ENCODE measurements at regions not wholly inside any gene's neighbourhood (a gene's known extent, or its start where the extent isn't known, plus 50 kb on each side); places are given as distances from the start of the nearest gene placed in this dataset.

GRCh38 chrX:43148305-43148704 lies 370.3 kb upstream of the PPP1R2C start:
- Histone ChIP-seq H3K27me3 (ENCODE audit: low read length) (no peaks in the 10 kb centered on the region), H3K79me2 (ENCODE audit: low read length) (no peaks in the 10 kb centered on the region), H2AFZ (ENCODE audit: low read length) (no peak overlapping the region), H3K4me3 (ENCODE audit: low read length) (no peak overlapping the region), H3K4me1 (ENCODE audit: low read length) (no peaks in the 10 kb centered on the region), H3K4me2 (ENCODE audit: low read depth, low read length, poor library complexity, severe bottlenecking) (no peak overlapping the region), H3K27ac (ENCODE audit: low read length) (no peak overlapping the region), H3K9me2 (replicated peaks; ENCODE audit: insufficient read depth, low read length) (no peaks in the 10 kb centered on the region), H3K9me3 (ENCODE audit: low read length) (peaks cover 28% of the 10 kb centered on the region), H4K20me1 (ENCODE audit: insufficient read depth, low read depth, low read length) (no peaks in the 10 kb centered on the region), H3K9ac (ENCODE audit: low read length) (no peak overlapping the region), H3K36me3 (ENCODE audit: insufficient read depth, low read length) (no peaks in the 10 kb centered on the region)
- DNase-seq = no peak

GRCh38 chrX:43165343-43165920 lies 387.5 kb upstream of the PPP1R2C start:
- Histone ChIP-seq H3K36me3 (ENCODE audit: insufficient read depth, low read length) (no peaks in the 10 kb centered on the region), H3K9me3 (ENCODE audit: low read length) (peaks cover 20% of the 10 kb centered on the region)
- DNase-seq = no peak

GRCh38 chrX:43166874-43167273 lies 388.9 kb upstream of the PPP1R2C start:
- no peak for DNase-seq
- no peaks in the 10 kb centered on the region for H3K79me2 ChIP-seq (ENCODE audit: low read length)
- no peaks in the 10 kb centered on the region for H3K9me2 ChIP-seq (replicated peaks; ENCODE audit: insufficient read depth, low read length)
- no peak overlapping the region for H3K4me2 ChIP-seq (ENCODE audit: low read depth, low read length, poor library complexity, severe bottlenecking)
- no peaks in the 10 kb centered on the region for H4K20me1 ChIP-seq (ENCODE audit: insufficient read depth, low read depth, low read length)
- no peak overlapping the region for H3K9ac ChIP-seq (ENCODE audit: low read length)
- H3K4me1 ChIP-seq (ENCODE audit: low read length) = no peaks in the 10 kb centered on the region
- H3K36me3 ChIP-seq (ENCODE audit: insufficient read depth, low read length) = no peaks in the 10 kb centered on the region
- no peak overlapping the region for H3K4me3 ChIP-seq (ENCODE audit: low read length)
- no peaks in the 10 kb centered on the region for H3K27me3 ChIP-seq (ENCODE audit: low read length)
- H3K9me3 ChIP-seq (ENCODE audit: low read length) = peaks cover 19% of the 10 kb centered on the region
- no peak overlapping the region for H3K27ac ChIP-seq (ENCODE audit: low read length)
- no peak overlapping the region for H2AFZ ChIP-seq (ENCODE audit: low read length)

More at GRCh38 chrX:43165343-43165920, 387.5 kb upstream of the PPP1R2C start:
- H2AFZ ChIP-seq (ENCODE audit: low read length) = no peak overlapping the region
- H3K27me3 ChIP-seq (ENCODE audit: low read length) = no peaks in the 10 kb centered on the region
- no peak overlapping the region for H3K27ac ChIP-seq (ENCODE audit: low read length)
- H4K20me1 ChIP-seq (ENCODE audit: insufficient read depth, low read depth, low read length) = no peaks in the 10 kb centered on the region
- H3K4me3 ChIP-seq (ENCODE audit: low read length) = no peak overlapping the region
- no peak overlapping the region for H3K9ac ChIP-seq (ENCODE audit: low read length)
- H3K4me2 ChIP-seq (ENCODE audit: low read depth, low read length, poor library complexity, severe bottlenecking) = no peak overlapping the region
- H3K9me2 ChIP-seq (replicated peaks; ENCODE audit: insufficient read depth, low read length) = no peaks in the 10 kb centered on the region
- H3K4me1 ChIP-seq (ENCODE audit: low read length) = no peaks in the 10 kb centered on the region
- H3K79me2 ChIP-seq (ENCODE audit: low read length) = no peaks in the 10 kb centered on the region

- Histone ChIP-seq H2AFZ (ENCODE audit: low read length) (no peak overlapping the region), H3K9me3 (ENCODE audit: low read length) (peaks cover 10% of the 10 kb centered on the region), H3K4me3 (ENCODE audit: low read length) (no peak overlapping the region), H3K27ac (ENCODE audit: low read length) (no peak overlapping the region), H3K9me2 (replicated peaks; ENCODE audit: insufficient read depth, low read length) (no peaks in the 10 kb centered on the region), H3K79me2 (ENCODE audit: low read length) (no peaks in the 10 kb centered on the region), H3K4me2 (ENCODE audit: low read depth, low read length, poor library complexity, severe bottlenecking) (no peak overlapping the region), H3K36me3 (ENCODE audit: insufficient read depth, low read length) (no peaks in the 10 kb centered on the region), H3K27me3 (ENCODE audit: low read length) (no peaks in the 10 kb centered on the region), H3K9ac (ENCODE audit: low read length) (no peak overlapping the region), H3K4me1 (ENCODE audit: low read length) (no peaks in the 10 kb centered on the region), H4K20me1 (ENCODE audit: insufficient read depth, low read depth, low read length) (no peaks in the 10 kb centered on the region)
- no peak for DNase-seq
Observed at GRCh38 chrX:43175434-43175833, 397.5 kb upstream of the PPP1R2C start.

- H3K36me3 ChIP-seq (ENCODE audit: insufficient read depth, low read length) = no peaks in the 10 kb centered on the region
- no peak overlapping the region for H3K4me2 ChIP-seq (ENCODE audit: low read depth, low read length, poor library complexity, severe bottlenecking)
- H3K9ac ChIP-seq (ENCODE audit: low read length) = no peak overlapping the region
- H3K9me3 ChIP-seq (ENCODE audit: low read length) = peaks cover 11% of the 10 kb centered on the region
- DNase-seq = no peak
- no peak overlapping the region for H3K4me3 ChIP-seq (ENCODE audit: low read length)
- no peaks in the 10 kb centered on the region for H3K27me3 ChIP-seq (ENCODE audit: low read length)
- H3K4me1 ChIP-seq (ENCODE audit: low read length) = no peaks in the 10 kb centered on the region
- no peaks in the 10 kb centered on the region for H3K79me2 ChIP-seq (ENCODE audit: low read length)
- no peak overlapping the region for H3K27ac ChIP-seq (ENCODE audit: low read length)
- no peak overlapping the region for H2AFZ ChIP-seq (ENCODE audit: low read length)
- H4K20me1 ChIP-seq (ENCODE audit: insufficient read depth, low read depth, low read length) = no peaks in the 10 kb centered on the region
- no peaks in the 10 kb centered on the region for H3K9me2 ChIP-seq (replicated peaks; ENCODE audit: insufficient read depth, low read length)
Observed at GRCh38 chrX:43176686-43177085, 398.7 kb upstream of the PPP1R2C start.

GRCh38 chrX:43188296-43188695 lies 410.3 kb upstream of the PPP1R2C start:
- Histone ChIP-seq H3K27ac (ENCODE audit: low read length) (no peak overlapping the region), H3K9ac (ENCODE audit: low read length) (no peak overlapping the region)
- DNase-seq = no peak

GRCh38 chrX:43211570-43211969 lies 433.6 kb upstream of the PPP1R2C start:
- Histone ChIP-seq H3K36me3 (ENCODE audit: insufficient read depth, low read length) (no peaks in the 10 kb centered on the region), H3K4me3 (ENCODE audit: low read length) (no peak overlapping the region), H4K20me1 (ENCODE audit: insufficient read depth, low read depth, low read length) (no peaks in the 10 kb centered on the region), H2AFZ (ENCODE audit: low read length) (no peak overlapping the region), H3K4me1 (ENCODE audit: low read length) (no peaks in the 10 kb centered on the region), H3K9me3 (ENCODE audit: low read length) (peaks cover 35% of the 10 kb centered on the region), H3K27ac (ENCODE audit: low read length) (no peak overlapping the region), H3K27me3 (ENCODE audit: low read length) (no peaks in the 10 kb centered on the region), H3K79me2 (ENCODE audit: low read length) (no peaks in the 10 kb centered on the region), H3K9me2 (replicated peaks; ENCODE audit: insufficient read depth, low read length) (no peaks in the 10 kb centered on the region), H3K9ac (ENCODE audit: low read length) (no peak overlapping the region), H3K4me2 (ENCODE audit: low read depth, low read length, poor library complexity, severe bottlenecking) (no peak overlapping the region)
- DNase-seq = no peak

More at GRCh38 chrX:43188296-43188695, 410.3 kb upstream of the PPP1R2C start:
- Histone ChIP-seq H3K4me3 (ENCODE audit: low read length) (no peak overlapping the region), H3K4me1 (ENCODE audit: low read length) (no peaks in the 10 kb centered on the region), H3K27me3 (ENCODE audit: low read length) (no peaks in the 10 kb centered on the region), H2AFZ (ENCODE audit: low read length) (no peak overlapping the region), H3K79me2 (ENCODE audit: low read length) (no peaks in the 10 kb centered on the region), H4K20me1 (ENCODE audit: insufficient read depth, low read depth, low read length) (no peaks in the 10 kb centered on the region), H3K4me2 (ENCODE audit: low read depth, low read length, poor library complexity, severe bottlenecking) (no peak overlapping the region), H3K9me2 (replicated peaks; ENCODE audit: insufficient read depth, low read length) (no peaks in the 10 kb centered on the region), H3K36me3 (ENCODE audit: insufficient read depth, low read length) (no peaks in the 10 kb centered on the region), H3K9me3 (ENCODE audit: low read length) (peaks cover 14% of the 10 kb centered on the region; the same call in 1 of the 2 replicates)

GRCh38 chrX:43218198-43218597 lies 437.9 kb upstream of the MAOA start:
- H3K4me3 ChIP-seq (ENCODE audit: low read length) = no peak overlapping the region
- DNase-seq = no peak
- no peaks in the 10 kb centered on the region for H4K20me1 ChIP-seq (ENCODE audit: insufficient read depth, low read depth, low read length)
- H2AFZ ChIP-seq (ENCODE audit: low read length) = no peak overlapping the region
- no peak overlapping the region for H3K27ac ChIP-seq (ENCODE audit: low read length)
- H3K4me1 ChIP-seq (ENCODE audit: low read length) = no peaks in the 10 kb centered on the region
- no peaks in the 10 kb centered on the region for H3K9me2 ChIP-seq (replicated peaks; ENCODE audit: insufficient read depth, low read length)
- H3K4me2 ChIP-seq (ENCODE audit: low read depth, low read length, poor library complexity, severe bottlenecking) = no peak overlapping the region
- no peak overlapping the region for H3K9ac ChIP-seq (ENCODE audit: low read length)
- no peaks in the 10 kb centered on the region for H3K79me2 ChIP-seq (ENCODE audit: low read length)
- no peaks in the 10 kb centered on the region for H3K27me3 ChIP-seq (ENCODE audit: low read length)
- H3K9me3 ChIP-seq (ENCODE audit: low read length) = peaks cover 14% of the 10 kb centered on the region
- H3K36me3 ChIP-seq (ENCODE audit: insufficient read depth, low read length) = no peaks in the 10 kb centered on the region

Data from Karpas-422 (cell line).